Endothelial cell (in vitro differentiated cells): ENCODE measurements at regions not wholly inside any gene's neighbourhood (a gene's known extent, or its start where the extent isn't known, plus 50 kb on each side); places are given as distances from the start of the nearest gene placed in this dataset.

ENCODE experiments used
- DNase-seq: peaks from one replicate; pipeline ENCODE4 v3.0.0; 2021; ENCODE audit warnings: low spot score
- H3K27ac Mint-ChIP-seq: one replicate; pipeline ENCODE4 v1.8.0; 2021; ENCODE audit warnings: mixed read lengths, inconsistent platforms; ENCODE audit not compliant: unreplicated experiment
- H3K27me3 Mint-ChIP-seq: one replicate; pipeline ENCODE4 v1.8.0; 2021; ENCODE audit warnings: mild to moderate bottlenecking, moderate library complexity, mixed read lengths, inconsistent platforms; ENCODE audit not compliant: unreplicated experiment
- H3K36me3 Mint-ChIP-seq: one replicate; pipeline ENCODE4 v1.8.0; 2021; ENCODE audit warnings: mild to moderate bottlenecking, low read depth, mixed read lengths, inconsistent platforms; ENCODE audit not compliant: unreplicated experiment
- H3K4me1 Mint-ChIP-seq: one replicate; pipeline ENCODE4 v1.8.0; 2021; ENCODE audit warnings: mild to moderate bottlenecking, mixed read lengths, inconsistent platforms; ENCODE audit not compliant: unreplicated experiment
- H3K4me3 Mint-ChIP-seq: one replicate; pipeline ENCODE4 v1.8.0; 2021; ENCODE audit warnings: mild to moderate bottlenecking, mixed read lengths, inconsistent platforms; ENCODE audit not compliant: unreplicated experiment
- H3K9me3 Mint-ChIP-seq: one replicate; pipeline ENCODE4 v1.8.0; 2021; ENCODE audit warnings: mixed read lengths, inconsistent platforms; ENCODE audit not compliant: unreplicated experiment
- TF ChIP-seq, protein P1 (sequence below): fragments of 200-600 bp; sonication (generic); IDR thresholded peaks from one replicate; pipeline ENCODE4 v1.5.0; 2021; ENCODE audit warnings: antibody characterized with exemption; ENCODE audit not compliant: unreplicated experiment

DNA sequence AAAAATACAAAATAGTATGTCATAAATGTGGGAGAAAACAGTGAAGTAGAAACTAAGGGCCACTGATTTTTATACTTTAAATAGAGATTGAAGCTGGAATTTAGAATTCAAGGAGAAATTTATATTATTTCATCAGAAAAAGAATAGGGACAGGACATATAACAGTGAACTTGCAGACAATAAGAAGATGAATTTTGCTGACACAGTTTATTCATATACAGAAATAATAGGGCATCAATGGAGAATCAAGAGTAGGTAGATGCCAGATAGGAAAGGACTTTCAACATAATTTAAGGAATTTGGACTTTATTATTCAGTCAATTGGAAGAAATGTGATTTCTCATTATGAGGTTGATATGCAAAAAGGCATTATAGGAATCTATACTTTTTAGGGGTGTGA lies 118.9 kb upstream of the HNMT start:
- DNase-seq = no peak
- Mint-ChIP-seq H3K27ac (no peak overlapping the region), H3K36me3 (no peaks in the 10 kb centered on the region), H3K27me3 (no peaks in the 10 kb centered on the region), H3K4me3 (no peak overlapping the region), H3K9me3 (no peaks in the 10 kb centered on the region), H3K4me1 (no peaks in the 10 kb centered on the region)
- TF ChIP-seq, protein P1, sequence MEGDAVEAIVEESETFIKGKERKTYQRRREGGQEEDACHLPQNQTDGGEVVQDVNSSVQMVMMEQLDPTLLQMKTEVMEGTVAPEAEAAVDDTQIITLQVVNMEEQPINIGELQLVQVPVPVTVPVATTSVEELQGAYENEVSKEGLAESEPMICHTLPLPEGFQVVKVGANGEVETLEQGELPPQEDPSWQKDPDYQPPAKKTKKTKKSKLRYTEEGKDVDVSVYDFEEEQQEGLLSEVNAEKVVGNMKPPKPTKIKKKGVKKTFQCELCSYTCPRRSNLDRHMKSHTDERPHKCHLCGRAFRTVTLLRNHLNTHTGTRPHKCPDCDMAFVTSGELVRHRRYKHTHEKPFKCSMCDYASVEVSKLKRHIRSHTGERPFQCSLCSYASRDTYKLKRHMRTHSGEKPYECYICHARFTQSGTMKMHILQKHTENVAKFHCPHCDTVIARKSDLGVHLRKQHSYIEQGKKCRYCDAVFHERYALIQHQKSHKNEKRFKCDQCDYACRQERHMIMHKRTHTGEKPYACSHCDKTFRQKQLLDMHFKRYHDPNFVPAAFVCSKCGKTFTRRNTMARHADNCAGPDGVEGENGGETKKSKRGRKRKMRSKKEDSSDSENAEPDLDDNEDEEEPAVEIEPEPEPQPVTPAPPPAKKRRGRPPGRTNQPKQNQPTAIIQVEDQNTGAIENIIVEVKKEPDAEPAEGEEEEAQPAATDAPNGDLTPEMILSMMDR = no peak

DNA sequence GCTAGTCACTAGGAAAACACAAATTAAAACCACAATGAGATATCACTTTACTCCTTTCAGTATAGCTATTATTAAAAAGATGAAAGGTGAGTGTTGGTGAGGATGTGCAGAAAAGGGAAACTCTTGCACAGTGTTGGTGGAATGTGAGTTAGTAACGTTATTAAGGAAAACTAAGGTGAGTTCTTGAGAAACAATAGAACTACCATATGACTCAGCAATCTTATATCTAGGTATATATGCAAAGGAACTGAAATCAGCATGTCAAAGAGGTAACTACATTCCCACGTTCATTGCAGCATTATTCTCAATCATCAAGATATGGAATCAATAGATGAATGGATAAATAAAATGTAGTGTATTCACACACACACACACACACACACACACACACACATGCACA lies 117.3 kb upstream of the HNMT start:
- Mint-ChIP-seq H3K9me3 (no peaks in the 10 kb centered on the region), H3K27ac (no peak overlapping the region), H3K4me1 (no peaks in the 10 kb centered on the region), H3K27me3 (no peaks in the 10 kb centered on the region), H3K4me3 (no peak overlapping the region), H3K36me3 (no peaks in the 10 kb centered on the region)
- TF ChIP-seq, protein P1 = no peak
- DNase-seq = no peak

DNA sequence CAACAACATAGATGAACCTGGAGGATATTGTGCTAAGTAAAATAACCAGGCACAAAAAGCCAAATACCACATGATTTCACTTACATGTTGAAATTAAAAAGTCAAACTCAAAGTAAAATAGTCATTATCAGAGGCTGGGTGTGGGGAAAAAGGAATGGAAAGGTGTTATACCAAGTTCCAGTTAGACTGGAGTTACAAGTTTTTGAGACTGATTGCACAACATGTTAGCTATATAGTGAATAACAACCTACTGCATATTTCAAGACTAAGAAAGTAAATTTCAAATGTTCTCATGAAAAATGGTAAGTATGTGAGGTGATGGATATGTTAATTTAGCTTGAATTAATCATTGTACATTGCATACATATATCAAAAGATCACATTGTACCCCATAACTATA lies 116.8 kb upstream of the HNMT start:
- Mint-ChIP-seq H3K36me3 (no peaks in the 10 kb centered on the region), H3K4me3 (no peak overlapping the region)

DNA sequence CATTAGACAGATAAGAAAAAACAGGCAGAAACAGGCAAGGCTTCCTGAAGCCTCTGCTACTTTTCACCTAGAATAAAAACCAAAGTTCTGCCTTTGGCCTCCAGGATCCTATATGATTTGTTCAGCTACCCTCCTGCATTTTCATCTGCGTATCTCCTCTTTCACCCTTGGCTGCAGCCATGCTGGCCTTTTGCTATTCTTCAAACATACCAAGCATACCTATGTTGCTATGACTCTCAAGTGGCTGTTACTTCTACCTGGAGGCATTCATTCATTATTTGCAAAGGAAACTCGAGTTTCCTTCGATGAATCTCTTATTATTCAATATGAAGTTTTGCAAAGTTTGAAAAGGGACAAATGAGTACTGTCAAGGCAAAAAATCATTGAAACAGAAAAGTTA lies 106.4 kb upstream of the HNMT start:
- Mint-ChIP-seq H3K4me1 (no peaks in the 10 kb centered on the region), H3K9me3 (no peaks in the 10 kb centered on the region), H3K36me3 (no peaks in the 10 kb centered on the region), H3K4me3 (no peak overlapping the region), H3K27ac (no peak overlapping the region), H3K27me3 (no peaks in the 10 kb centered on the region)
- no peak for DNase-seq
- TF ChIP-seq, protein P1 = no peak

More for the DNA sequence above, 116.8 kb upstream of the HNMT start:
- Mint-ChIP-seq H3K27ac (no peak overlapping the region), H3K4me1 (no peaks in the 10 kb centered on the region), H3K27me3 (no peaks in the 10 kb centered on the region), H3K9me3 (no peaks in the 10 kb centered on the region)
- TF ChIP-seq, protein P1 = no peak
- no peak for DNase-seq

DNA sequence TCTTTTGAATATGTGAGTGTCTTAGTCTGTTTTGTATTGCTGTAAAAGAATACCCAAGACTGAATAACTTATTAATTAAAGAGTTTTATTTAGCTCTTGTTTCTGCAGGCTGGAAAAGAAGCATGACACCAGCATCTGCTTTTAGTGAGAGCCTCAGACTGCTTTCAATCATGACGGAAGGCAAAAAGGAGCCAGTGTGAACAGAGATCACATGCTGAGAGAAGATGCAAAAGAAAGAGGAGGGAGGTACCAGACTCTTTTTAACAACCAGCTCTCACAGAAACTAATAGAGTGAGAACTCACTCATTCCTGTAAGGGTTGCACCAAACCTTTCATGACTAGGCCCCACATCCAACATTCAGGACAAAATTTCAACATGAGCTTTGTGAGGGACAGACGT lies 101.6 kb upstream of the HNMT start:
- TF ChIP-seq, protein P1 = no peak
- Mint-ChIP-seq H3K36me3 (no peaks in the 10 kb centered on the region), H3K4me3 (no peak overlapping the region), H3K4me1 (no peaks in the 10 kb centered on the region), H3K27ac (no peak overlapping the region), H3K27me3 (no peaks in the 10 kb centered on the region), H3K9me3 (no peaks in the 10 kb centered on the region)
- no peak for DNase-seq
